Embryonic facial prominence (tissue), 1 donor: ENCODE measurements at regions not wholly inside any gene's neighbourhood (a gene's known extent, or its start where the extent isn't known, plus 50 kb on each side); places are given as distances from the start of the nearest gene placed in this dataset.
"Not testable (repeated sequence)": the region's sequence is repeated elsewhere in the genome, so short reads cannot be mapped to it uniquely, and the experiment has no call there.

ENCODE experiments used
- DNase-seq: peaks from one replicate; pipeline ENCODE4 v3.0.0-alpha.2; 2016; ENCODE audit errors: extremely low spot score

GRCh38 chr12:88714263-88714882, 134.1 kb upstream of the KITLG start:
- not testable (repeated sequence) for DNase-seq

GRCh38 chr12:88707800-88708199, 127.5 kb upstream of the KITLG start:
- no peak for DNase-seq

DNA sequence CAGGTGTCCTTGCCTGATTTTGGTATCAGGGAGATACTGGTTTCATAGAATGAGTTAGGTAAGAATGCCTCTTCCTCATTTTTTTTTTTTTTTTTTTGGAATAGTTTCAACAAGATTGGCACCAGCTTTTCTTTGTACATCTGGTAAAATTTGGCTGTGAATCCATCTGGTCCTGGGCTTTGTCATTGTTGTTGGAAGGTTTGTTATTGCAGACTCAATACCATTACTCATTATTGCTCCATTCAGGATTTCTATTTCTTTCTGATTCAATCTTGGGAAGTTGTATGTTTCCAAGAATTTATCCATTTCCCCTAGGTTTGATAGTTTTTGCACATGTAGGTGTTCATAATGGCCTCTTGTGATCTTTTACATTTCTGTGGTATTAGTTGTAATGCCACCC, 126.0 kb upstream of the KITLG start:
- DNase-seq, result no peak

- no peak for DNase-seq
Measured at GRCh38 chr12:88703790-88704189, 123.5 kb upstream of the KITLG start.

DNA sequence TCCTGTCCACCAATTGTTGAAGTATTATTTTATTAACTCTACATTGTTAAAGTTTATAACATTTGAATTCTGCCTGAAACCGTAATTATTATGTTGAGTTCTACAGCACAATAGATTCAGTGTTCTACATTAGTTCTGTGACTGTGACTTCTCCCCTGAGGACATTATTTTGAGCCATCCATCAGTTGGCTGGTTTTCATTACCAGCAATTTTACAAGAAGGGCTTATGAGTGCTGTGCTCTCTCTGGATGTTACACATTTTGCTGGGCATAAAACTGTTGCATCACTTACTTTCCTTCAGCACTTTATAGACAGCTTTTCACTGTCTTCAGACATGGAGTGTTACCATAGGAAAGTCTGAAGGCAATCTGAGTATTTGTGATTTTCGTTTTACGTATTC, 118.2 kb upstream of the KITLG start:
- no peak for DNase-seq

GRCh38 chr12:88693837-88694445, 113.7 kb upstream of the KITLG start:
- DNase-seq, result no peak

- DNase-seq, result no peak
Measured at GRCh38 chr12:88691811-88692210, 111.5 kb upstream of the KITLG start.

DNA sequence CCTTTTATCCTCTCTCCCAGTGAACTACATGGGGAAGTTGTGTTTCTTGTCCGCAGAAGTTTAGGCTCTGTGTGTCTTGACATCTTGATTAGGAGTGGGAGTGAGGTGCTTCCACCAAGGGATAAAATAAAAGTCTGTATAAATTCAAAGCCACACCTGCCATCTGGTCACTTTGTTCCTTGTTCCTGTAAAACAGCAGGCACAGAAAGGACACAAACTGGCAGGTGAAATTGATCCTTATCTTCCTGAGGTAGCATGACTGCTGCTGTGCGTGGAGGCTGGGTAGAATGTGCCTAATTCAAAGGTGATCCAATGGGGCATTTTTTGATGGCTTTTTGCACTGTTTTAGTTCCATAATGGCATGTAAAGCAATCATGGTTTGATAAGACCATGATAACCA, 104.3 kb upstream of the KITLG start:
- no peak for DNase-seq

- DNase-seq, result no peak
Measured at GRCh38 chr12:88684170-88684569, 103.9 kb upstream of the KITLG start.

GRCh38 chr12:88683628-88684027, 103.4 kb upstream of the KITLG start:
- no peak for DNase-seq

- DNase-seq, result no peak
Measured at GRCh38 chr12:88681271-88681670, 101.0 kb upstream of the KITLG start.

DNA sequence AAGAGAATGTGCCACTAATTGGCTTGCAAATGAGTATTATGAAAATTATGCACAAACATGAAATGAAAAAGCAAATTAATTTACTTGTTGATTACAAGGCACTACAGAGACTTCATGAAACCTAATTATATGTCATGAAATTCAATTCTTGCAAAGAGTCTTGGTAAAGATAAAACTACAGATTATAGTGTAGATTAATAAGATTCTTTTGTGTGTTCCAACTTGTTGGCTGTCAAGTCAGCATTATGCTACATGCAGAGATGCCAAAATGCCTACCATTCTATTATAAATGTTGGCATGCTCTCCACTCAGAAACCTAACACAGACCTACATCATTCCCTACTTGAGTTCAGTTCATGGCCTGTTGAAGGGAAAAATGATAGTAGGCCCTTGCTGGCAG, 97.2 kb upstream of the KITLG start:
- no peak for DNase-seq

DNA sequence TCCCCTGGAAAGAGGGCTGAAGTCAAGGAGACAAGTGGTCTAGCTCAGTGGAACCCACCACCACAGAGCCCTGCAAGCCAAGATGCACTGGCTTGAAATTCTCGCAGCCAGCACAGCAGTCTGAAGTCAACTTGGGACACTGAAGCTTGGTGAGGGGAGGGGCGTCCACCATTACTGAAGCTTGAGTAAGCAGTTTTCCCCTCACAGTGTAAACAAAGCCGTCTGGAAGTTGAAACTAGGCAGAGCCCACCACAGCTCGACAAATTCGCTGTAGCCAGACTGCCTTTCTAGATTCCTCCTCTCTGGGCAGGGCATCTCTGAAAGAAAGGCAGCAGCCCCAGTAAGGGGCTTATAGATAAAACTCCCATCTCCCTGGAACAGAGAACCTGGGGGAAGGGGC, 87.3 kb upstream of the KITLG start:
- not testable (repeated sequence) for DNase-seq

- DNase-seq, result no peak
Measured at GRCh38 chr12:88665071-88665470, 84.8 kb upstream of the KITLG start.

DNA sequence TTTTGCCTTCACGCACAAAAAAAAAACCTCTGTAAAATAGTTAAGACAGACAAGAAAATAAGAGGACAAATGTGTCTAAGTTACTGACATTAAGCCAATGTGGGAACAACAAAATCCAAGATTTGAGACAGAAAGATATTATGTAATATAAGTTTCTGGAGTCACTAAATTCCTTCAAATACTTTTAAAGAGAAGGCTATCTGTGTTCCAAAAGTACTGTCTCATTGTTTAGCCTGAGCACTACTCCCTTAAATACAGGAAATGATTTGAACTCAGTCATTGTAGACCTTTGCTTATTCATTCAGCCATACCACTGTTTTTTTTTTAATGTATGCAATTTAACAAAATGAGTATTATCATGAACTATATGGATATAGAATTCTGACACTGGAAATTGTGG, 82.7 kb upstream of the KITLG start:
- no peak for DNase-seq

- no peak for DNase-seq
Measured at GRCh38 chr12:88662093-88662492, 81.8 kb upstream of the KITLG start.

DNA sequence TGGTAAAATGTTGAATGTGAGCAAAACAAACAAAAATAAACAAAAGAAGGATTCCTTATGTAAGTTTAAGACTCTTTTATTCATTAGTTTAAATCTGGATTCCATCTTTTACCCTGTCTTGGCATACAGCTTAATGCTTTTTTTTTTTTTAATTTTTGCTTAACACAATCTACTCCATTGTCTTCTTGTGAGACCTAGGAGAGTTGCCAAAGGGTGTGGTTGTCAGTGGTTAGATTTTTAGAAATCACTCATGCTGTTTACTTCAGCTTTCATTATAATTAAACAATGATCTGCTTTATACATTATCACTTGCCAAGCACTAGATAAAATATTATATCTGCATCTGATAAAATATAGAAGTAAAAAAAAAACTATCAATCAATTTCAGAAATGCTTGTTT, 77.7 kb upstream of the KITLG start:
- DNase-seq, result no peak

DNA sequence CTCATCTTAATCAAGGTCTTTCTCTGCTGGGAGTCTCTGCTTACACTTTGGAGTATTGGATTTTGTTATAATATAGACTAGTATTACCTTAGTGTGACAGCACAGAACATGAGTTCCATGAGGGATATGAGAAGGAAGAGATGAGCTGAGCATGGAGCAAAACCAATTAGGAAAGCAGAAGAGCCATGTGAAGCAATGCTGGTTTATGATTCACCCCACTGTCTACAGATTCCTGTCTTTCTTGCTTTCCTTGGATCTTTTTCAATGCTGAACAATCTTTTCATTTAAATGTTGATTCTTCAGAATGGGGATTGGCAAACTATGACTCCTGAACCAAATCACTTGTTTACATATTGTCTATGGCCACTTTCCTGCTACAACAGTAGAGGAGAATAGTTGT, 70.4 kb upstream of the KITLG start:
- DNase-seq, result no peak

DNA sequence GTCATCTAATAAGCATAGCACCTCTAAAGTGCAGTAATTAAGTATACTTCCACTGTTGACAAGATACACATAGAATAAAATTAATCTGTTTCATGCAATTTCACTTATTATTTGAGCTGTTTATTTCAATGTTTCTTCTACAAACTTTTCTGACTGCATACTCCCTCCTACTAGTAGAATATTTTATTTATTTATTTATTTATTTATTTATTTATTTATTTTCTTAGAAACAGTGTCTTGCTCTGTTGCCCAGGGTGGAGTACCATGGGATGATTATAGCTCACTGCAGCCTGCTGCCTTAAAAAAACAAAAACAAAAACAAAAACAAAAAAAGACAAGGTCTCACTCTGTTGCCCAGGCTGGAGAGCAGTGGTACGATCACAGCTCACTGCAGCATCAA, 68.4 kb upstream of the KITLG start:
- no peak for DNase-seq

DNA sequence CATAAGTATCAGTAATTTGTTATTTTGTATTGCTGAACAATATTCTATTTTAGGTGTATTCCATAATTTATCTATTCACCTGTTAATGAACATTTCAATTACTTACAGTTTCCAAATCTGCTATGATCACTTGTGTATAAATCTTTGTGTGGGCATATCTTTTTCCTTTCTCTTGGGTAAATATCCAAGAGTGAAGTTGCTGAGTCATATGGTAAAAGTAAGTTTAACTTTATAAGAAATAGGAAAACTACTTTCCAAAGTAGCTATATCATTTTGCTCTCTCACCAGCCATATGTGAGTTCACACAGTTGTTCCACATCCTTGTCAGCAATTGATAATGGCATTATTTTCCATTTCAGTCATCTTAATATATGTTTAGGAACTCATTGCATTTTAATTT, 66.6 kb upstream of the KITLG start:
- no peak for DNase-seq

GRCh38 chr12:88645816-88646215, 65.5 kb upstream of the KITLG start:
- no peak for DNase-seq

DNA sequence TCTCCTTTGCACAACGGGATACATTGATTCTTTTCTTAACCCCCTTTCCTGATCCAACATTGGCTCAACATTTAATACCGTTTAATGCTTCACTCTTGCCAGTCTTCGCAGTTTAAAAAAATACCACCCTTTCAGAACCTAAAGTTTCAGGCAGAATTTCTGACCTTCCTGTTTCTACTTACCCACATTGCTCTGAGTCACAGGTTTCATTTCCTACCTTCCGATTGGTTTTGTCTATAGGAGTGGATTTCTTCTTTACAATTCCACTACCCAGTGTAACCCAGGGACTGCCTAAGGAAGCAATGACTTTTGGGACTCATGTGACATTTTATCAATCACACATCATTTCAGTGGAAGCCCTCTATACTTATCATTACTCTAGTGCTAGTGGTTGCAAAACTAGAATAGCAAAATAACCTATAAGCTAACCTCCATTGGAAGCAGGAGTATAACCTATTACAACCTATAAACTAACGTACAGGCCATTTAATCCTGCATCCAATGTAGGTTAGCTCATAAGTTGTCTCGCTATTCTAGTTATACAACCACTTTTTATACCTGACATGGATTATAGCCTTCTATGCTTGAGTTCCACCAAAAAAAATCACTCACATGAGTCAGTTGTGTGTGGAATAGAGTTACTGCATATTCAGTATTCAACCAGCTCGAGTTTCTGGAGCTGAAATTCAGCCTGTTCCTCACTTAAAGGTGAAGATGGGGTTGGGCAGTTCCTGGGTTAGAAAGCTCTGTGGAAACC, 64.9 kb upstream of the KITLG start:
- DNase-seq, result no peak

- no peak for DNase-seq
Measured at GRCh38 chr12:88643685-88644084, 63.4 kb upstream of the KITLG start.
